ENCODE measurements at regions not wholly inside any gene's neighbourhood (a gene's known extent, or its start where the extent isn't known, plus 50 kb on each side); places are given as distances from the start of the nearest gene placed in this dataset.
"Not testable (repeated sequence)": the region's sequence is repeated elsewhere in the genome, so short reads cannot be mapped to it uniquely, and the experiment has no call there.

- no peak overlapping the region for H3K4me3 Mint-ChIP-seq
- no peak for DNase-seq
- no peaks in the 10 kb centered on the region for H3K4me1 Mint-ChIP-seq (ENCODE audit: low read depth)
- no peak for ATAC-seq
- H3K36me3 Mint-ChIP-seq (ENCODE audit: insufficient read depth) = no peaks in the 10 kb centered on the region
- no peaks in the 10 kb centered on the region for H3K27me3 Mint-ChIP-seq (ENCODE audit: low read depth)
- peaks cover 17% of the 10 kb centered on the region for H3K9me3 Mint-ChIP-seq
Measured at GRCh38 chr2:56537756-56538155, 354.0 kb downstream of the CCDC85A start.

- Mint-ChIP-seq H3K4me3 (no peak overlapping the region), H3K4me1 (ENCODE audit: low read depth) (no peaks in the 10 kb centered on the region), H3K9me3 (peaks cover 20% of the 10 kb centered on the region), H3K36me3 (ENCODE audit: insufficient read depth) (no peaks in the 10 kb centered on the region), H3K27me3 (ENCODE audit: low read depth) (no peaks in the 10 kb centered on the region)
- ATAC-seq = no peak
- DNase-seq = no peak
Measured at GRCh38 chr2:56539618-56540017, 355.8 kb downstream of the CCDC85A start.

GRCh38 chr2:56540467-56540866 is 356.7 kb downstream of the CCDC85A start:
- DNase-seq (no peak), ATAC-seq (no peak)
- Mint-ChIP-seq H3K4me1 (ENCODE audit: low read depth) (no peaks in the 10 kb centered on the region), H3K9me3 (peaks cover 20% of the 10 kb centered on the region), H3K36me3 (ENCODE audit: insufficient read depth) (no peaks in the 10 kb centered on the region), H3K27me3 (ENCODE audit: low read depth) (no peaks in the 10 kb centered on the region), H3K4me3 (no peak overlapping the region)

GRCh38 chr2:56540916-56541315 is 357.1 kb downstream of the CCDC85A start:
- Mint-ChIP-seq H3K4me3 (no peak overlapping the region), H3K27me3 (ENCODE audit: low read depth) (no peaks in the 10 kb centered on the region), H3K9me3 (peaks cover 24% of the 10 kb centered on the region), H3K4me1 (ENCODE audit: low read depth) (no peaks in the 10 kb centered on the region), H3K36me3 (ENCODE audit: insufficient read depth) (no peaks in the 10 kb centered on the region)
- DNase-seq (no peak), ATAC-seq (no peak)

GRCh38 chr2:56542213-56542612 is 358.4 kb downstream of the CCDC85A start:
- Mint-ChIP-seq H3K36me3 (ENCODE audit: insufficient read depth) (no peaks in the 10 kb centered on the region), H3K27me3 (ENCODE audit: low read depth) (no peaks in the 10 kb centered on the region), H3K4me3 (no peak overlapping the region), H3K9me3 (peaks cover 25% of the 10 kb centered on the region), H3K4me1 (ENCODE audit: low read depth) (no peaks in the 10 kb centered on the region)
- ATAC-seq (no peak), DNase-seq (no peak)

- no peak for DNase-seq
- H3K36me3 Mint-ChIP-seq (ENCODE audit: insufficient read depth) = no peaks in the 10 kb centered on the region
- ATAC-seq = no peak
- no peaks in the 10 kb centered on the region for H3K27me3 Mint-ChIP-seq (ENCODE audit: low read depth)
- peaks cover 15% of the 10 kb centered on the region for H3K9me3 Mint-ChIP-seq
- no peaks in the 10 kb centered on the region for H3K4me1 Mint-ChIP-seq (ENCODE audit: low read depth)
- H3K4me3 Mint-ChIP-seq = no peak overlapping the region
Measured at GRCh38 chr2:56565143-56565542, 381.4 kb downstream of the CCDC85A start.

GRCh38 chr2:56571074-56571473 is 387.3 kb downstream of the CCDC85A start:
- peaks cover 6% of the 10 kb centered on the region for H3K9me3 Mint-ChIP-seq
- H3K4me3 Mint-ChIP-seq = no peak overlapping the region
- H3K4me1 Mint-ChIP-seq (ENCODE audit: low read depth) = no peaks in the 10 kb centered on the region
- H3K36me3 Mint-ChIP-seq (ENCODE audit: insufficient read depth) = no peaks in the 10 kb centered on the region
- H3K27me3 Mint-ChIP-seq (ENCODE audit: low read depth) = no peaks in the 10 kb centered on the region
- DNase-seq = no peak
- ATAC-seq = no peak

GRCh38 chr2:56576001-56576400 is 392.2 kb downstream of the CCDC85A start:
- H3K4me3 Mint-ChIP-seq = no peak overlapping the region
- no peak for DNase-seq
- H3K9me3 Mint-ChIP-seq = peaks cover 11% of the 10 kb centered on the region
- no peak for ATAC-seq
- H3K36me3 Mint-ChIP-seq (ENCODE audit: insufficient read depth) = no peaks in the 10 kb centered on the region
- H3K27me3 Mint-ChIP-seq (ENCODE audit: low read depth) = no peaks in the 10 kb centered on the region
- no peaks in the 10 kb centered on the region for H3K4me1 Mint-ChIP-seq (ENCODE audit: low read depth)

- ATAC-seq (no peak), DNase-seq (no peak)
- H3K36me3 Mint-ChIP-seq (ENCODE audit: insufficient read depth) = no peaks in the 10 kb centered on the region
- no peaks in the 10 kb centered on the region for H3K4me1 Mint-ChIP-seq (ENCODE audit: low read depth)
- peaks cover 5% of the 10 kb centered on the region for H3K9me3 Mint-ChIP-seq
- H3K27me3 Mint-ChIP-seq (ENCODE audit: low read depth) = no peaks in the 10 kb centered on the region
- no peak overlapping the region for H3K4me3 Mint-ChIP-seq
Measured at GRCh38 chr2:56580242-56580641, 396.5 kb downstream of the CCDC85A start.

GRCh38 chr2:56582570-56582969 is 398.8 kb downstream of the CCDC85A start:
- Mint-ChIP-seq H3K27me3 (ENCODE audit: low read depth) (no peaks in the 10 kb centered on the region), H3K4me3 (no peak overlapping the region), H3K4me1 (ENCODE audit: low read depth) (no peaks in the 10 kb centered on the region), H3K9me3 (peaks cover 3% of the 10 kb centered on the region), H3K36me3 (ENCODE audit: insufficient read depth) (no peaks in the 10 kb centered on the region)
- no peak for DNase-seq
- ATAC-seq = no peak

- ATAC-seq (no peak), DNase-seq (no peak)
- Mint-ChIP-seq H3K9me3 (peaks cover 6% of the 10 kb centered on the region), H3K4me1 (ENCODE audit: low read depth) (no peaks in the 10 kb centered on the region), H3K27me3 (ENCODE audit: low read depth) (no peaks in the 10 kb centered on the region), H3K4me3 (no peak overlapping the region), H3K36me3 (ENCODE audit: insufficient read depth) (no peaks in the 10 kb centered on the region)
Measured at GRCh38 chr2:56583796-56584315, 400.1 kb downstream of the CCDC85A start.

GRCh38 chr2:56587456-56587855 is 403.7 kb downstream of the CCDC85A start:
- Mint-ChIP-seq H3K9me3 (peaks cover 10% of the 10 kb centered on the region), H3K27me3 (ENCODE audit: low read depth) (no peaks in the 10 kb centered on the region), H3K4me1 (ENCODE audit: low read depth) (no peaks in the 10 kb centered on the region), H3K36me3 (ENCODE audit: insufficient read depth) (no peaks in the 10 kb centered on the region), H3K4me3 (no peak overlapping the region)
- ATAC-seq = no peak
- DNase-seq = no peak

GRCh38 chr2:56589194-56589593 is 405.4 kb downstream of the CCDC85A start:
- DNase-seq (no peak), ATAC-seq (no peak)
- Mint-ChIP-seq H3K9me3 (peaks cover 10% of the 10 kb centered on the region), H3K27me3 (ENCODE audit: low read depth) (no peaks in the 10 kb centered on the region), H3K36me3 (ENCODE audit: insufficient read depth) (no peaks in the 10 kb centered on the region), H3K4me1 (ENCODE audit: low read depth) (no peaks in the 10 kb centered on the region), H3K4me3 (no peak overlapping the region)

- Mint-ChIP-seq H3K27me3 (ENCODE audit: low read depth) (no peaks in the 10 kb centered on the region), H3K4me1 (ENCODE audit: low read depth) (no peaks in the 10 kb centered on the region), H3K9me3 (peaks cover 13% of the 10 kb centered on the region), H3K4me3 (no peak overlapping the region), H3K36me3 (ENCODE audit: insufficient read depth) (no peaks in the 10 kb centered on the region)
- DNase-seq (no peak), ATAC-seq (no peak)
Measured at GRCh38 chr2:56589835-56590234, 406.0 kb downstream of the CCDC85A start.

GRCh38 chr2:56590611-56591010 is 406.8 kb downstream of the CCDC85A start:
- ATAC-seq = no peak
- H3K4me3 Mint-ChIP-seq = no peak overlapping the region
- no peaks in the 10 kb centered on the region for H3K27me3 Mint-ChIP-seq (ENCODE audit: low read depth)

GRCh38 chr2:56606086-56606485 is 422.3 kb downstream of the CCDC85A start:
- ATAC-seq; H3K4me1 Mint-ChIP-seq (ENCODE audit: low read depth); H3K4me3 Mint-ChIP-seq; H3K36me3 Mint-ChIP-seq (ENCODE audit: insufficient read depth); DNase-seq; H3K27me3 Mint-ChIP-seq (ENCODE audit: low read depth): not testable (repeated sequence)
- H3K9me3 Mint-ChIP-seq = peaks cover 16% of the 10 kb centered on the region

More at GRCh38 chr2:56590611-56591010, 406.8 kb downstream of the CCDC85A start:
- no peak for DNase-seq
- no peaks in the 10 kb centered on the region for H3K36me3 Mint-ChIP-seq (ENCODE audit: insufficient read depth)
- peaks cover 18% of the 10 kb centered on the region for H3K9me3 Mint-ChIP-seq
- H3K4me1 Mint-ChIP-seq (ENCODE audit: low read depth) = no peaks in the 10 kb centered on the region

All from activated T-cell treated with anti-CD3 and anti-CD28 coated beads, Interleukin-2, amount 50 U/mL, for 4 hours (primary cell).